DOHH2 (cell line): ENCODE measurements at regions not wholly inside any gene's neighbourhood (a gene's known extent, or its start where the extent isn't known, plus 50 kb on each side); places are given as distances from the start of the nearest gene placed in this dataset.

ENCODE experiments used
- EZH2phosphoT487 ChIP-seq: fragments of 200-600 bp; sonication (generic); IDR thresholded peaks from 2 replicates; pipeline ENCODE4 v1.6.1; 2017; ENCODE audit warnings: borderline replicate concordance, mild to moderate bottlenecking, antibody characterized with exemption, low read length, moderate library complexity, mixed read lengths
- TF ChIP-seq, protein P1 (sequence below): fragments of 200-600 bp; sonication (generic); IDR thresholded peaks from one replicate; pipeline ENCODE4 v1.5.1; 2014; ENCODE audit warnings: antibody characterized with exemption, mild to moderate bottlenecking, low read depth, low read length; ENCODE audit not compliant: poor library complexity, severe bottlenecking

DNA sequence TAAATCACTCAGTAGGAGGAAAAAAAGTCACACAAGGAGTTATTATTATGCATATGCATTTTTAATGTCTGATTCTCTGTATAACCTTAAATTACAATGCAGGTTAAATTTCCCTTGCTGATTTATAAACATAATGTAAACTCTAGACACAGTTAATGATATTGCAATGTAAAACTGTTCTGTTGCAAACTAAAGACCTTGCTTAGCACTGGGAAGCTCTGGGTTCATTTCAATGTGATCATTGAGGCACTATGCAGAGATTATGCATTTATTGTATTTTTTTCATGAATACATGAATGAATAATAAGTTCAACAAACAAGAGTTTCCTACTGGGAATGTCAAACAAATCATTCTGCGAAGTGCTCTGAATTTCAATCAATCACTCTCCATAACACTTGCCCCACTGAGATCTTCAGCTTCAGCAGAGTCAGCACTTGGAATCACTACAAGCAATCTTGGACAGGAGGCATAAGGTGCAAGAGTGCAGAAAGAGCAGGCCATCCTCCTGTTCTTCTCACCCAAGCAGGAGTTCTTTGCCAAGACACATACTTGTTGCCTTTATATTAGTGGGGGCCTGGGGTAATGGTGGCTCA, 232.1 kb downstream of the CSNK1G3 start:
- TF ChIP-seq, protein P1, sequence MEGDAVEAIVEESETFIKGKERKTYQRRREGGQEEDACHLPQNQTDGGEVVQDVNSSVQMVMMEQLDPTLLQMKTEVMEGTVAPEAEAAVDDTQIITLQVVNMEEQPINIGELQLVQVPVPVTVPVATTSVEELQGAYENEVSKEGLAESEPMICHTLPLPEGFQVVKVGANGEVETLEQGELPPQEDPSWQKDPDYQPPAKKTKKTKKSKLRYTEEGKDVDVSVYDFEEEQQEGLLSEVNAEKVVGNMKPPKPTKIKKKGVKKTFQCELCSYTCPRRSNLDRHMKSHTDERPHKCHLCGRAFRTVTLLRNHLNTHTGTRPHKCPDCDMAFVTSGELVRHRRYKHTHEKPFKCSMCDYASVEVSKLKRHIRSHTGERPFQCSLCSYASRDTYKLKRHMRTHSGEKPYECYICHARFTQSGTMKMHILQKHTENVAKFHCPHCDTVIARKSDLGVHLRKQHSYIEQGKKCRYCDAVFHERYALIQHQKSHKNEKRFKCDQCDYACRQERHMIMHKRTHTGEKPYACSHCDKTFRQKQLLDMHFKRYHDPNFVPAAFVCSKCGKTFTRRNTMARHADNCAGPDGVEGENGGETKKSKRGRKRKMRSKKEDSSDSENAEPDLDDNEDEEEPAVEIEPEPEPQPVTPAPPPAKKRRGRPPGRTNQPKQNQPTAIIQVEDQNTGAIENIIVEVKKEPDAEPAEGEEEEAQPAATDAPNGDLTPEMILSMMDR = no peak
- no peak for TF ChIP-seq EZH2phosphoT487
